Retinal pigment epithelial cell (primary cell): ENCODE measurements at regions not wholly inside any gene's neighbourhood (a gene's known extent, or its start where the extent isn't known, plus 50 kb on each side); places are given as distances from the start of the nearest gene placed in this dataset.
"Not testable (repeated sequence)": the region's sequence is repeated elsewhere in the genome, so short reads cannot be mapped to it uniquely, and the experiment has no call there.

Source experiments
- DNase-seq: peaks from one replicate; pipeline ENCODE4 v3.0.0-alpha.2; 2010; ENCODE audit warnings: low read depth
- H3K4me3 ChIP-seq: 2 replicates; pipeline ENCODE4 v1.5.1; 2011; ENCODE audit warnings: mild to moderate bottlenecking, low read length, control low read depth, moderate library complexity
- CTCF ChIP-seq: conservative IDR thresholded peaks from 2 replicates; pipeline ENCODE4 v1.5.1; 2011; ENCODE audit warnings: low read depth, low read length, control low read depth, inconsistent platforms

GRCh38 chr12:131628023-131628740 lies 82.7 kb upstream of the SFSWAP start:
- no peak overlapping the region for H3K4me3 ChIP-seq
- no peak for TF ChIP-seq CTCF
- no peak for DNase-seq

DNA sequence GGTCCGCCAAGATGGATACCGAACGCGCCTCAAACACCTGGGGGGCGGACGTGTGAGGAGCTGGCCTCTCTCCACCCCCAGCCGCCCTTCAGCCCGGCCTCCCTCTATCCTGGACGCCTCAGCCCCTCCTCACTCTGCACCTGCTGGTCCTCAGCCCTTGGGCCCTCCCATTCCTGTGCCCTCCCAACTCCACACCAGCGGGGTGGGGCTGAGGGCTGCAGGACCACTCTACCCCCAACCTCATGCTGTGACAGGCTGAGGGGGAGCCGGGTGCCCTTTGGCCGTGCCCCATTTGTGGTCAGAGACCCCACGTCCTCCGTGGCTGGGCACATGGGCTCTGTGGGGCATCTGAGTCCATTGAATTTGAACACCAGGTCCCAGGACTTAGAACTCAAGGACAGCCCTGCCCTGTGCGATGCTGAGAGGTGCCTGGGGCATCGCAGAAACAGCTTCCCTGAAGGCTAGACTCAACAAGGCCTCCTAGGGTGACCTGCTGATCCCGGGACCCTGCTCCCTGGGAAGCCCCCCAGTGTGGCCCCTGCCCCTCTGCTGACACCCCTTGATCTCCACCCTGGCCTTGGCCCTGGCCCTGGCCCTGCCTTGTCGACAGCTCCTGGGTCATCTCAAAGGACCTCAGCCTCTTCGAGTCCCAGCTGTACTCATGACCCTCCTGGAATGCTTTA lies 82.0 kb upstream of the SFSWAP start:
- H3K4me3 ChIP-seq = no peak overlapping the region
- no peak for TF ChIP-seq CTCF
- DNase-seq = no peak

DNA sequence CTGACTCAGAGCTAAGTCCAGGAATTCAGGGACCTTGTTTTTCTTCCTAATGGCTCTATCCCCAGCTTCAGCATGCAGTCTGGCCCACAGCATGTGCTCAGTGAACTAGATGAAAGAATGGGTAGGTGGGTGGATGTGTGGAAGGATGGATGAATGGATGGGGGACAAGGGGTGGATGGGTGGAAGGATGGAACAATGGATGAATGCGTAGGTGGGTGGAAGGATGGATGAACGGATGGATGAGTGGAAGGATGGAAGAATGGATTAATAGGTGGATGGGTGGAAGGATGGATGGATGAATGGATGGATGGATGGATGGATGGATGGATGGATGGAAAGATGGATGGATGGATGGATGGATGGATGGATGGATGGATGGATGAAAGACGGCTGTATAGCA lies 79.7 kb upstream of the SFSWAP start:
- no peak overlapping the region for H3K4me3 ChIP-seq
- DNase-seq = no peak
- no peak for TF ChIP-seq CTCF

DNA sequence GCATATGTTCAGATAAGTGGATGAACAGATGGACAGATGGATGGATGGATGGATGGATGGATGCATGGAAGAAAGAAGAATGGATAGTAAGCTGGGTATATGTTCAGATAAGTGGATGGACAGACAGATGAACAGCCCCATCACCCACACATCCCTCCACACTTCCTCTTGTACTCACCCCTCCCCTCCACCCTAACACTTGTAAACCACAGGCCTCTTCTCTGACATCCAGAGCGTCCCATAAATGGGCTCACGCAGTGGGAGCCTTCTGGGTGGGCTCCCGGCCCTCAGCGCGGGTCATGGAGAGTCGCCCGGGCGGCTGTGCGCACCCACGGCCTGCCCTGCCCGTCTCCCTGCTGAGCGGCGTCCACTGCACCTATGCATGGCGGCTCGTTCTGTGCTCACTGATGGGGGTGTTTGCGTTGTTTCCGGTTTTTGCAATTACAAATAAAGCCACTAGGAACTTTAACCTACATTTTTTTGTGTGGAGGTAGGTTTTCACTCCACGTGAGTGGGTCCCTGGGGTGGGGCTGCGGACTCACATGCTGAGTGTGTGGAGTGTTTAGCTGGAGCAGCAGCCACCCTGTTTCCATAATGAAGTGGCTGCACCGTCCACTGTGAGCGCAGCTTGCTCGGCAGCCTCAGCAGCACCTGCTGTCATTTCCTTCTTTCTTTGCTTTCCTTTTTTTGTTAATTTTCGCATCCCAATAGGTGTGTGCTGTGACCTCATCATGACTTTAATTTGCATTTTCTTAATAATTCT lies 78.8 kb upstream of the SFSWAP start:
- not testable (repeated sequence) for H3K4me3 ChIP-seq, DNase-seq

DNA sequence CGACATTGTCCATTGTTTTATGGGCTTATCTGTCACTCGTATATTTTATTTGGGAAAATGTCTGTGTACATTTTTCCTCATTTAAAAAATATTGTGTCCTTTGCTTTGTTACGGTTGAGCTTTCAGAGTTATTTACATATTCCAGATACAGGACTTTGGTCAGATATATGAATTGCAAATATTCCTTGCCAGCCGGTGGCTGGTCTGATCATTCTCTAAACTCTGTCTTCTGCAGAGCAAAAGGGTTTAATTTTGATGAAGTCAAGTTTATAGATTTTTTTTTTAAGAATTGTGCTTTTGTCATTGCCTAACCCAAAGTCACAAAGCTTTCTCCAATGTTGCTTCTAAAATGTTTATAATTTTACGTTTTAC lies 78.3 kb upstream of the SFSWAP start:
- H3K4me3 ChIP-seq, DNase-seq: not testable (repeated sequence)

- not testable (repeated sequence) for DNase-seq
Observed at GRCh38 chr12:131633610-131634009, 77.3 kb upstream of the SFSWAP start.

DNA sequence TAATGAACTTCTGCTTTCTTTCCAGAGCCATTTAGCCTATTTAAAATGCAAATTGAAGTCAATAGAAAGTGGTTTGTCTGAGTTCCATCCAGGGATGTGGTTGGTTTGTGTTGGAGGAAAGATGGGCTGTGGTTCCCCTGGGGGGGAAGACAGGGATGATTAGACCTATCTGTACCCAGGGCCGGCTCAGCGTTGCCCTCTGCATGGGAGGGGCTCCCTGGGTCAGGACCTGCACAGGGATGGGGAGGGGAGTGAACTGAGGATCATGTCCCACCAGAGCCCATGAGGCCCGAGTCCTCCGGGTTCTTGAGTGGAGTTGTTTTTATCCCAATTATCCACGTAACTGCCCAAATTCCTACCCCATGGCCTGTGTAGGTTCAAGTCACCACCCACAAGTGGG lies 76.9 kb upstream of the SFSWAP start:
- no peak for TF ChIP-seq CTCF
- DNase-seq = no peak
- no peak overlapping the region for H3K4me3 ChIP-seq

More at GRCh38 chr12:131633610-131634009, 77.3 kb upstream of the SFSWAP start:
- H3K4me3 ChIP-seq = not testable (repeated sequence)

DNA sequence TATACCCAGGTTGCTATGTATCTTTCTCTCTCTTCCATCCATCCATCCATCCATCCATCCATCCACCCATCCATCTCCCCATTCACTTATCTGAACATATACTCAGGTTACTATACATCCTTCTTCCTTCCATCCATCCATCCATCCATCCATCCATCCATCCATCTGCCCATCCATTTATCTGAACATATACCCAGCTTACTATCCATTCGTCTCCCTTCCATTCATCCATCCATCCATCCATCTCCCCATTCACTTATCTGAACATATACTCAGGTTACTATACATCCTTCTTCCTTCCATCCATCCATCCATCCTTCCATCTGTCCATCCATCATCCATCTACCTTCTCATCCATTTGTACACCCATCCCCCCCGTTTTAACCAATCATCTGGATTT lies 75.9 kb upstream of the SFSWAP start:
- DNase-seq, H3K4me3 ChIP-seq: not testable (repeated sequence)

GRCh38 chr12:131635491-131636122 lies 75.3 kb upstream of the SFSWAP start:
- H3K4me3 ChIP-seq = no peak overlapping the region
- no peak for DNase-seq
- TF ChIP-seq CTCF = no peak
